HG02678 (cell line): ENCODE measurements at regions not wholly inside any gene's neighbourhood (a gene's known extent, or its start where the extent isn't known, plus 50 kb on each side); places are given as distances from the start of the nearest gene placed in this dataset.

ENCODE experiments used
- ATAC-seq: cut with Tn5 transposase; IDR thresholded peaks from one replicate; pipeline ENCODE4 v1.9.1; 2021; ENCODE audit warnings: mild to moderate bottlenecking, moderate library complexity; ENCODE audit not compliant: unreplicated experiment

DNA sequence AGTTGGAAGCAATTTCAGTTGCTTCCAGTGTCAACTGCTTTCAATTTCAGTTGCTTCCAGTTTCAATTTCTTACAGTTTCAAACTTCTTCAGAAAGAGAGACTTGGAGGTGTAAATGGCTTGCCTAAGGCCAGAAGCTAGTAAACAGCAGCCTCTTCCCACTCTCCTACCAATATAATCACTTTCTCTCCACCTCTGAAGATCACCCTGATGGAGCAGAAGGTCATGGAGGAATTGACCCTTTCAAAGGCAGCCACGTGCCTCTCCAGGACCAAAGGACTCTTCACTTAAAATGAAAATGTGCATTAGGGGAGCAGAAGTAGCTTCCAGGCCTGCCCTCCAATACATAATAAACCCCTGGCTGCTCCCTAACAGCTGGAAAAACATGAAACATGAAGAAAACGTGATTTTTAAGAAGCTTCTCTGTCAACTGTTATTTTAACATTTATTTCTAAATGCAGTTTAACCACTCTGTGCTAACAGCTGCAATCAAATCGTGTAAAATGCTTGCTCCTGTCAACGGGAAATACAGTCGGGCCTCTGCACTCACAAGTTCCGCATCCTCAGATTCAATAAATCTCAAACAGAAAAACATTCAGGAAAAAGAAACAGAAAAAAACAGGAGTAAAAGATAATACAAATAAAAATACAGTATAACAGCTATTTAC lies 1020.6 kb downstream of the XPNPEP1 start:
- peak; percentile 63 for ATAC-seq

GRCh38 chr10:108901781-108902618 lies 1021.3 kb downstream of the XPNPEP1 start:
- ATAC-seq: no peak

GRCh38 chr10:108899670-108900069 lies 1023.6 kb downstream of the XPNPEP1 start:
- ATAC-seq: no peak

DNA sequence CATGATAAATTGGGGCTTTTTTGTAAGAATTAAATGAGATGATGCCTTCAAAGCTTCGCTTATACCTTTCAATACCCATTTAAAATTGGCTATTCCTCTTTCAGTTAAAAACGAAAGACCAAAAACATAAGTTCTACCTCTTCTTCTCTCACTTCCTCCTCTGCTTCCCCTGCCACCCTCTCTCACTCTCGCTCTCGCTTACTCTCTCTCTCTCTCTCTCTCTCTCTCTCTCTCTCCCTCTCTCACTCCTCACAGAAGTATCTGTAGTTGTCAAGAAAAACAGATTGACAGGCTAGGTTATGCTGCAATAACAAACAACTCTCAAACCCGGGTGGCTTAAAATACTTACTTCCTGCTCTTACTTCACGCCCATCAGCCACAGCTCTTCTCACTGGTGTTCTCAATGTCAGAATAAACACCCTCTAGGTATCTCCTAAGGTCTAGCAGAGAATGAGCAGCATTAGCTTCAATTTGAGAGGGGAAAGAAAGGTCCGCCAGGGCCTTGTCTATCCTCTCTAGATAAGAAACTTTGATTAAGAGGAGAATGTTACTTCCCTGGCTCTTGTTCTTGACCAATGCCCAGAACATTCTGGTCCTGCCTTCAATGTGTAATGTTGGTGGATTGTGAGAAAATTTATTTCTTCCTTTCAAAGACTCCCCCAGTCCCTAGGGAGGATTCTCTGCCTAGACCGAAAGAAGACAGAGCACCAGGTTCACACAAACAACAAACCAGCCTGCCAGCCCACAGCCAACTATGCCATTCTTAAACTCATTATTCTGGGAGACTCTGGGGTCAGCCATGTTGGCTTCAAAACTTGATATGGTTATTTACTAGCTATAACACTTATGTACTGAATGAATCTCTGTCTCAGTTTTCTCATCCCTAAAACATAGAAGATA lies 1028.7 kb downstream of the XPNPEP1 start:
- ATAC-seq: peak; percentile 83

- no peak for ATAC-seq
These were observed 1046.2 kb downstream of the XPNPEP1 start for GRCh38 chr10:108877095-108877561.

- no peak for ATAC-seq
These were observed 1050.5 kb downstream of the XPNPEP1 start for GRCh38 chr10:108872854-108873253.

GRCh38 chr10:108868881-108869280 lies 1054.4 kb downstream of the XPNPEP1 start:
- no peak for ATAC-seq

GRCh38 chr10:108862676-108863350 lies 1060.5 kb downstream of the XPNPEP1 start:
- no peak for ATAC-seq

GRCh38 chr10:108861181-108861754 lies 1062.0 kb downstream of the XPNPEP1 start:
- no peak for ATAC-seq

DNA sequence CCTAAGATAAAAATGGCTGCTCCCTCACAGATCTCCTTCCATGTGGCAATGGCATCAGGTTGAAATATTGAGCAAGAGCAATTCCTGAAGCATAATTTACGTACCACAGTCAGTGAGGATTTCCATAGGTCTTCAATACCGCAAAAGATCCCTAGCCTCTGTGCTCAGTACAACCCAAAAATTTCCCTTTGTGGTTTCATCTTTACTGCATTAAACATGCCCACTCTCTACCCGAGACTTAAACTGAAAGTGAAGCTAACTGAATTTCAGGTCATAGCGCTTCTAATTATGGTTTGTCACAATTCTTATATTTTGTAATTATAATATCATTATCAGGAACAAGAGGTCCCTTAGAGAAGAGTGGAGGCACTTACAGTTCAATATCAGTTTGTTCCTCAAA lies 1071.1 kb downstream of the XPNPEP1 start:
- peak; percentile 76 for ATAC-seq

GRCh38 chr10:108850138-108850854 lies 1073.0 kb downstream of the XPNPEP1 start:
- peak; percentile 82 for ATAC-seq

- ATAC-seq: peak; percentile 17
These were observed 1073.6 kb downstream of the XPNPEP1 start for GRCh38 chr10:108849688-108850087.

DNA sequence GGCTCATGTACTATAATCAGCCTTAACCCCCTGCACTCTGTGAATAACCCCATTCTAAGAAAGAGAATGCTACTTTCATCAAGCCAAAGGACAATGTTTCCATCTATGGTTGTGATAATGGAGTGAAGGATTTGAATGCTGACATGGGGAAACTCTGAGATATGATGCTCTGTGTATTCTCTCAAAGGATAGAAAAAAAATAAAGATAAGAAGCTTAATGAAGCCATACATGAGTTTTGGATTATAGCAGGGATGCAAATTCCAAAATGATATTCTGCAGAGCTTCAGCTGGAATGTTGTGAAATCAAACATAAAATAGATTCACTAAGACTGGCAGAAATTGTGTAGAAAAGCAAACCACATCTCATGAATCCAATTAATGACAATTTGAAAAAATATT lies 1074.1 kb downstream of the XPNPEP1 start:
- no peak for ATAC-seq

DNA sequence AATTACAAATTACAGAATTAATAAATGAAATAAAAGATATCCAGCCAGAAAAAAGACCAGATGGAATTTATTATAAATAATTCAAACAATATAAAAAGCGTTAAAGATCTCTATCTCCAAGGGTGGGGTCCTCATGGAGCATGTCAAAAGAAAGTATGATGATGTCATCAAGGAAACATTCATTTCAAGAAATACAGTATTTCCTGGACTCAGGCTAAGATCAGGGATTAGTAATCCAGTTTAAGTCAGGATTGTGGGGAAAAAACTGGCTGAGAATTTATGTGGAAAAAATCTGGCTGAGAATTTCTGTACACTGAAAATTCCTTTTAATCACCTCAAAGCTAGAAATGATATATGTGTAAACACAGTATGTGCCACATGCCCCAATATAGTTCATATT lies 1075.3 kb downstream of the XPNPEP1 start:
- no peak for ATAC-seq

GRCh38 chr10:108840944-108841343 lies 1082.4 kb downstream of the XPNPEP1 start:
- ATAC-seq: no peak

GRCh38 chr10:108836362-108836761 lies 1086.9 kb downstream of the XPNPEP1 start:
- no peak for ATAC-seq

- ATAC-seq: no peak
These were observed 1101.3 kb downstream of the XPNPEP1 start for GRCh38 chr10:108822026-108822425.

GRCh38 chr10:108819302-108819701 lies 1104.0 kb downstream of the XPNPEP1 start:
- no peak for ATAC-seq

DNA sequence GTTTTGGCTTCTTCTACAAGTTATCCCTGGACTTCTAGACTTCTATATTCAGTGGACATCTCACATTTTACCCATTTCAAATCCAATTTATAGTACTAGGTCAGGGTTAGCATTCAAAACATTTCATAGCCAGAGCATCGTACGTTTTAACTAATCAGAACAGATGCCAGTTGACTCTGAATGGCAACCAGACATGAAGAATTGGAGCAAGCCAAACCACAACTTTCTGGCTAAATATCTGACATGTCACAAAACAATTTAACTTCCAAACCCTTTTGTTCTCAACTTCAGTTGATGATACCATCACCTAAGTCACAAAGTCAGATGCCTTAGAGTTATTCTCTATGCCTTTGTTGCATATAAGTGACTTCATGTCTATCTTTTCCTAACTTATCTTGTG lies 1105.7 kb downstream of the XPNPEP1 start:
- no peak for ATAC-seq

GRCh38 chr10:108817135-108817534 lies 1106.2 kb downstream of the XPNPEP1 start:
- ATAC-seq: no peak
